Liver (tissue), 3 donors: ENCODE measurements at regions not wholly inside any gene's neighbourhood (a gene's known extent, or its start where the extent isn't known, plus 50 kb on each side); places are given as distances from the start of the nearest gene placed in this dataset.

Source experiments
- CTCF ChIP-seq: fragments of 150-350 bp; IDR thresholded peaks from 2 replicates; pipeline ENCODE4 v1.5.1; 2017; ENCODE audit warnings: improper control_type of control experiment, low read depth, low read length; ENCODE audit not compliant: missing input control
- EGR1 ChIP-seq, 2 donors: IDR thresholded peaks; 2 replicates each; pipeline ENCODE4 v1.6.1; 2016 to 2018; ENCODE audit warnings: antibody characterized with exemption in 2 of 2, low read depth in 2 of 2
- GABPA ChIP-seq, 2 donors: IDR thresholded peaks in 1 of 2; conservative IDR thresholded peaks in 1 of 2; 2 replicates each; pipeline ENCODE4 v1.6.1; 2016; ENCODE audit warnings: antibody characterized with exemption in 2 of 2, mild to moderate bottlenecking in 1 of 2, moderate library complexity in 1 of 2
- RAD21 ChIP-seq, 2 donors: IDR thresholded peaks; 2 replicates each; pipeline ENCODE4 v1.6.1; 2016; ENCODE audit warnings: antibody characterized with exemption in 2 of 2, mild to moderate bottlenecking in 2 of 2
- REST ChIP-seq: IDR thresholded peaks from 2 replicates; pipeline ENCODE4 v1.6.1; 2016; ENCODE audit warnings: antibody characterized with exemption, mild to moderate bottlenecking
- SP1 ChIP-seq: IDR thresholded peaks from 2 replicates; pipeline ENCODE4 v1.6.1; 2018; ENCODE audit warnings: antibody characterized with exemption, mild to moderate bottlenecking
- TAF1 ChIP-seq: conservative IDR thresholded peaks from 2 replicates; pipeline ENCODE4 v1.6.1; 2016; ENCODE audit warnings: antibody characterized with exemption, mild to moderate bottlenecking
- YY1 ChIP-seq: IDR thresholded peaks from 2 replicates; pipeline ENCODE4 v1.6.1; 2016; ENCODE audit warnings: antibody characterized with exemption, mild to moderate bottlenecking
- donor health status: healthy.
- donor health status: healthy.

- TF ChIP-seq CTCF (no peak), GABPA (IDR thresholded peaks at IDR 0.05 in 1 of 2, conservative IDR thresholded peaks at IDR 0.05 in 1 of 2) (no peak), REST (no peak), RAD21 (IDR thresholded peaks at IDR 0.05) (no peak), SP1 (no peak), EGR1 (IDR thresholded peaks at IDR 0.05; ENCODE audit: low read depth in 2 of 2) (no peak), TAF1 (no peak), YY1 (no peak)
Observed at GRCh38 chr5:43941806-43942205, 338.8 kb downstream of the NNT start.
